ENCODE measurements at regions not wholly inside any gene's neighbourhood (a gene's known extent, or its start where the extent isn't known, plus 50 kb on each side); places are given as distances from the start of the nearest gene placed in this dataset.

DNA sequence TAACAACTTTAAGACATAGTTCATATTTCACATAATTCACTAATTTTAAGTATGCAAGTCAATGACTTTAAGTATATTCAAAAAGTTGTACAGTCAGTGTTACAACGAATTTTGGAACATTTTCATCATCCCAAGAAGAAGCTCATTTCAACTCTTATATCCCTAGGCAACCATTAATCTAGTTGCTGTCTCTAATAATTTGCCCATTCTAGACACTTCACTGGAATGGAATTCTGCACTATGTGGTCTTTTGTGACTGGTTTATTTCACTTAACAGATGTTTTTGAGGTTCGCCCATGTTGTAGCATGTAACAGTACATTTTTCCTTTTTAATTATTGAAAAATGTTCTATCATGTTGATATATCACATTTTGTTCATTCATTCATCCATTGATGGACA is 104.2 kb upstream of the SPRED1 start:
- Histone ChIP-seq H3K79me1 (ENCODE audit: low read depth in 1 of 2, low read length in 2 of 2) (no peaks in the 10 kb centered on the region), H3K9me1 (ENCODE audit: insufficient read depth, low read length) (no peaks in the 10 kb centered on the region), H3K4ac (ENCODE audit: low read depth, low read length) (no peak overlapping the region), H4K20me1 (ENCODE audit: insufficient read depth, low read length) (no peaks in the 10 kb centered on the region), H3K18ac (ENCODE audit: low read depth, low read length) (no peak overlapping the region), H2AK9ac (replicated peaks; ENCODE audit: low read depth, low read length, poor library complexity) (no peak overlapping the region), H3K27ac (ENCODE audit: insufficient read depth, low read length) (no peak overlapping the region), H3K36me3 (ENCODE audit: control insufficient read depth, insufficient read depth, low read length) (no peaks in the 10 kb centered on the region), H3K14ac (replicated peaks; ENCODE audit: low read depth, low read length) (no peak overlapping the region), H3K4me2 (ENCODE audit: low read depth, low read length) (no peak overlapping the region), H3K27me3 (ENCODE audit: control insufficient read depth, insufficient read depth, low read length) (0 out of 2 replicates have a peak, but pooled peaks cover 1% of the 10 kb centered on the region), H3K4me3 (ENCODE audit: insufficient read depth, low read depth, low read length) (no peak overlapping the region), H2BK15ac (ENCODE audit: low read depth, low read length) (no peak overlapping the region), H2BK5ac (ENCODE audit: low read depth, low read length, poor library complexity, severe bottlenecking) (no peak overlapping the region), H2AK5ac (ENCODE audit: low read depth, low read length) (no peak overlapping the region), H3K23ac (ENCODE audit: low read depth, low read length) (no peak overlapping the region), H2BK20ac (ENCODE audit: low read depth, low read length) (no peak overlapping the region), H3K4me1 (ENCODE audit: control insufficient read depth, insufficient read depth, low read length) (no peaks in the 10 kb centered on the region), H3K9ac (ENCODE audit: low read depth, low read length) (no peak overlapping the region), H4K91ac (ENCODE audit: insufficient read depth, low read depth, low read length) (no peak overlapping the region), H2BK120ac (ENCODE audit: low read depth, low read length) (no peak overlapping the region), H2AFZ (replicated peaks; ENCODE audit: low read length, poor library complexity) (no peak overlapping the region), H3K56ac (ENCODE audit: extremely low read depth, insufficient read depth, low read length) (no peak overlapping the region), H4K5ac (ENCODE audit: low read depth, low read length) (no peak overlapping the region), H4K8ac (ENCODE audit: low read depth in 2 of 2, low read length in 2 of 2) (no peak overlapping the region), H3K9me3 (ENCODE audit: control insufficient read depth, insufficient read depth, low read length) (peaks cover 3% of the 10 kb centered on the region)
- dilution Hi-C loops (cut with HindIII; ENCODE audit: low sequenced_read_pairs, unreplicated experiment) (no loop called here), intact Hi-C loops (cut with micrococcal nuclease) (no loop called here), in situ Hi-C loops (cut with MboI; ENCODE audit: low sequenced_read_pairs) (no loop called here)
- no peak for TF ChIP-seq NFE2L2 (IDR thresholded peaks at IDR 0.05; ENCODE audit: low read depth, low read length)
- no peak for TF ChIP-seq POLR2A (IDR thresholded peaks at IDR 0.05; ENCODE audit: low read depth, low read length)
- no peak for TF ChIP-seq MAZ (IDR thresholded peaks at IDR 0.05; ENCODE audit: borderline replicate concordance, low read depth, low read length)
- no peak for TF ChIP-seq RFX5 (IDR thresholded peaks at IDR 0.05; ENCODE audit: low read depth, low read length)
- no peak for TF ChIP-seq USF2 (IDR thresholded peaks at IDR 0.05; ENCODE audit: low read depth, low read length)
- no peak for TF ChIP-seq SMC3 (IDR thresholded peaks at IDR 0.05; ENCODE audit: low read depth, low read length)
- no peak for TF ChIP-seq RAD21 (IDR thresholded peaks at IDR 0.05; ENCODE audit: low read length)
- TF ChIP-seq BHLHE40 (IDR thresholded peaks at IDR 0.05; ENCODE audit: low read depth, low read length): no peak
- TF ChIP-seq FOS (IDR thresholded peaks at IDR 0.05; ENCODE audit: low read depth, low read length): no peak
- no peak for TF ChIP-seq CEBPB (IDR thresholded peaks at IDR 0.05; ENCODE audit: low read depth, low read length)
- no peak for TF ChIP-seq MXI1 (IDR thresholded peaks at IDR 0.05; ENCODE audit: borderline replicate concordance, low read depth, low read length)
- TF ChIP-seq ELK1 (IDR thresholded peaks at IDR 0.05; ENCODE audit: borderline replicate concordance, low read depth, low read length): no peak
- TF ChIP-seq CTCF (conservative IDR thresholded peaks at IDR 0.05; ENCODE audit: low read depth, low read length): no peak
- TF ChIP-seq RCOR1 (IDR thresholded peaks at IDR 0.05; ENCODE audit: insufficient replicate concordance, low read length): no peak
- TF ChIP-seq MAFK (IDR thresholded peaks at IDR 0.05; ENCODE audit: low read depth, low read length): no peak
- TF ChIP-seq CHD1 (IDR thresholded peaks at IDR 0.05; ENCODE audit: low read depth, low read length): no peak
- BruUV-seq (replicated peaks): no TSS peak
- DNase-seq: no peak
- no CpG with 5 or more reads among the region's 2 CpGs for WGBS, 2 experiments (ENCODE audit: extremely low coverage in 2 of 2, insufficient read length in 1 of 2)
- ATAC-seq (ENCODE audit: low read depth): no peak
- CTCF ChIA-PET: no interaction called here
- POLR2A ChIA-PET (ENCODE audit: unreplicated experiment): no interaction called here

All from IMR-90 (cell line).